ENCODE measurements at regions not wholly inside any gene's neighbourhood (a gene's known extent, or its start where the extent isn't known, plus 50 kb on each side); places are given as distances from the start of the nearest gene placed in this dataset.

- Mint-ChIP-seq H3K27ac (no peak overlapping the region), H3K27me3 (no peaks in the 10 kb centered on the region), H3K9me3 (peaks cover 1% of the 10 kb centered on the region), H3K36me3 (ENCODE audit: low read depth) (no peaks in the 10 kb centered on the region), H3K4me1 (ENCODE audit: low read depth) (no peaks in the 10 kb centered on the region), H3K4me3 (no peak overlapping the region)
- CTCF ChIA-PET, result no interaction called here
- ATAC-seq (no peak), DNase-seq (no peak)
- TF ChIP-seq CTCF (IDR thresholded peaks at IDR 0.05), result no peak
- intact Hi-C loops (cut with micrococcal nuclease), result no loop called here
- POLR2A ChIA-PET, result no interaction called here
Measured at GRCh38 chr4:126718136-126718535, 914.6 kb upstream of the INTU start.

GRCh38 chr4:126719852-126720251 lies 912.9 kb upstream of the INTU start:
- Mint-ChIP-seq H3K4me3 (no peak overlapping the region), H3K9me3 (peaks cover 1% of the 10 kb centered on the region), H3K27me3 (no peaks in the 10 kb centered on the region), H3K36me3 (ENCODE audit: low read depth) (no peaks in the 10 kb centered on the region), H3K4me1 (ENCODE audit: low read depth) (no peaks in the 10 kb centered on the region), H3K27ac (no peak overlapping the region)
- intact Hi-C loops (cut with micrococcal nuclease), result no loop called here
- DNase-seq, result no peak
- ATAC-seq, result no peak
- TF ChIP-seq CTCF (IDR thresholded peaks at IDR 0.05), result no peak
- ChIA-PET POLR2A (no interaction called here), CTCF (no interaction called here)

GRCh38 chr4:126725906-126726305 lies 906.9 kb upstream of the INTU start:
- H3K9me3 Mint-ChIP-seq, result no peaks in the 10 kb centered on the region
- ChIA-PET POLR2A (no interaction called here), CTCF (no interaction called here)
- H3K4me1 Mint-ChIP-seq (ENCODE audit: low read depth), result no peaks in the 10 kb centered on the region
- no peak overlapping the region for H3K27ac Mint-ChIP-seq
- DNase-seq, result no peak
- H3K4me3 Mint-ChIP-seq, result no peak overlapping the region
- no peak for TF ChIP-seq CTCF (IDR thresholded peaks at IDR 0.05)
- ATAC-seq, result no peak
- intact Hi-C loops (cut with micrococcal nuclease), result no loop called here
- no peaks in the 10 kb centered on the region for H3K27me3 Mint-ChIP-seq
- H3K36me3 Mint-ChIP-seq (ENCODE audit: low read depth), result no peaks in the 10 kb centered on the region

GRCh38 chr4:126727461-126727860 lies 905.3 kb upstream of the INTU start:
- Mint-ChIP-seq H3K4me3 (no peak overlapping the region), H3K4me1 (ENCODE audit: low read depth) (no peaks in the 10 kb centered on the region), H3K36me3 (ENCODE audit: low read depth) (no peaks in the 10 kb centered on the region), H3K27ac (no peak overlapping the region), H3K9me3 (peaks cover 1% of the 10 kb centered on the region), H3K27me3 (no peaks in the 10 kb centered on the region)
- ChIA-PET POLR2A (no interaction called here), CTCF (no interaction called here)
- DNase-seq (no peak), ATAC-seq (no peak)
- TF ChIP-seq CTCF (IDR thresholded peaks at IDR 0.05), result no peak
- intact Hi-C loops (cut with micrococcal nuclease), result no loop called here

GRCh38 chr4:126731062-126731461 lies 901.7 kb upstream of the INTU start:
- Mint-ChIP-seq H3K9me3 (peaks cover 1% of the 10 kb centered on the region), H3K36me3 (ENCODE audit: low read depth) (no peaks in the 10 kb centered on the region), H3K27ac (no peak overlapping the region), H3K4me1 (ENCODE audit: low read depth) (no peaks in the 10 kb centered on the region), H3K27me3 (no peaks in the 10 kb centered on the region), H3K4me3 (no peak overlapping the region)
- POLR2A ChIA-PET, result no interaction called here
- DNase-seq, result no peak
- CTCF ChIA-PET, result no interaction called here
- TF ChIP-seq CTCF (IDR thresholded peaks at IDR 0.05), result no peak
- intact Hi-C loops (cut with micrococcal nuclease), result no loop called here
- no peak for ATAC-seq
